Suprapubic skin (tissue), 4 donors: ENCODE measurements at regions not wholly inside any gene's neighbourhood (a gene's known extent, or its start where the extent isn't known, plus 50 kb on each side); places are given as distances from the start of the nearest gene placed in this dataset.

Experiments
- DNase-seq, 2 donors: peaks; one replicate each; pipeline ENCODE4 v3.0.0-alpha.2; 2019; ENCODE audit warnings: low spot score in 2 of 2
- H3K27ac ChIP-seq: fragments of 200-600 bp; sonication (generic); one replicate; pipeline ENCODE4 v1.5.1; 2019
- H3K27me3 ChIP-seq: fragments of 200-600 bp; sonication (generic); one replicate; pipeline ENCODE4 v1.5.1; 2019
- H3K36me3 ChIP-seq: fragments of 200-600 bp; sonication (generic); one replicate; pipeline ENCODE4 v1.5.1; 2019
- H3K4me1 ChIP-seq: fragments of 200-600 bp; sonication (generic); one replicate; pipeline ENCODE4 v1.5.1; 2019
- H3K4me3 ChIP-seq: fragments of 200-600 bp; sonication (generic); one replicate; pipeline ENCODE4 v1.5.1; 2019; ENCODE audit warnings: mild to moderate bottlenecking
- H3K9me3 ChIP-seq: fragments of 200-600 bp; sonication (generic); one replicate; pipeline ENCODE4 v1.5.1; 2019
- EP300 ChIP-seq: sonication (generic); formaldehyde crosslinking; IDR thresholded peaks from one replicate; pipeline ENCODE4 v1.6.1; 2017; ENCODE audit warnings: antibody characterized with exemption
- POLR2A ChIP-seq, 2 donors: fragments of 450-650 bp; IDR thresholded peaks; one replicate each; pipeline ENCODE4 v1.6.1; 2017; ENCODE audit warnings: antibody characterized with exemption in 2 of 2, mild to moderate bottlenecking in 2 of 2, moderate library complexity in 2 of 2
- POLR2AphosphoS5 ChIP-seq, 3 donors: sonication (generic); formaldehyde crosslinking; IDR thresholded peaks; one replicate each; pipeline ENCODE4 v1.6.1; 2017; ENCODE audit warnings: antibody characterized with exemption in 3 of 3
- WGBS: methylation state at CpG from one replicate; pipeline ENCODE4 v1.1.5; 2018; 5-methylcytosine and 5-hydroxymethylcytosine counted together
- TF ChIP-seq, protein P1 (sequence below), 2 donors: fragments of 200-600 bp in 1 of 2; fragments of 450-650 bp in 1 of 2; sonication (generic) in 1 of 2; IDR thresholded peaks; one replicate each; pipeline ENCODE4 v1.5.1; 2016 to 2019; ENCODE audit warnings: antibody characterized with exemption in 2 of 2, mild to moderate bottlenecking in 1 of 2, moderate library complexity in 1 of 2

- Histone ChIP-seq H3K36me3 (no peaks in the 10 kb centered on the region), H3K4me1 (no peaks in the 10 kb centered on the region), H3K27ac (no peak overlapping the region), H3K9me3 (peaks cover 4% of the 10 kb centered on the region), H3K4me3 (no peak overlapping the region), H3K27me3 (no peaks in the 10 kb centered on the region)
- 80% methylated on average over 3 of the region's 3 CpGs for WGBS
- TF ChIP-seq POLR2AphosphoS5 (IDR thresholded peaks at IDR 0.05) (no peak), EP300 (no peak), POLR2A (IDR thresholded peaks at IDR 0.05) (no peak)
- TF ChIP-seq, protein P1, sequence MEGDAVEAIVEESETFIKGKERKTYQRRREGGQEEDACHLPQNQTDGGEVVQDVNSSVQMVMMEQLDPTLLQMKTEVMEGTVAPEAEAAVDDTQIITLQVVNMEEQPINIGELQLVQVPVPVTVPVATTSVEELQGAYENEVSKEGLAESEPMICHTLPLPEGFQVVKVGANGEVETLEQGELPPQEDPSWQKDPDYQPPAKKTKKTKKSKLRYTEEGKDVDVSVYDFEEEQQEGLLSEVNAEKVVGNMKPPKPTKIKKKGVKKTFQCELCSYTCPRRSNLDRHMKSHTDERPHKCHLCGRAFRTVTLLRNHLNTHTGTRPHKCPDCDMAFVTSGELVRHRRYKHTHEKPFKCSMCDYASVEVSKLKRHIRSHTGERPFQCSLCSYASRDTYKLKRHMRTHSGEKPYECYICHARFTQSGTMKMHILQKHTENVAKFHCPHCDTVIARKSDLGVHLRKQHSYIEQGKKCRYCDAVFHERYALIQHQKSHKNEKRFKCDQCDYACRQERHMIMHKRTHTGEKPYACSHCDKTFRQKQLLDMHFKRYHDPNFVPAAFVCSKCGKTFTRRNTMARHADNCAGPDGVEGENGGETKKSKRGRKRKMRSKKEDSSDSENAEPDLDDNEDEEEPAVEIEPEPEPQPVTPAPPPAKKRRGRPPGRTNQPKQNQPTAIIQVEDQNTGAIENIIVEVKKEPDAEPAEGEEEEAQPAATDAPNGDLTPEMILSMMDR (IDR thresholded peaks at IDR 0.05), result no peak
- DNase-seq, result no peak
These were observed 60.4 kb upstream of the LRRC3B start for GRCh38 chr3:26562021-26562768.
